ENCODE measurements at regions not wholly inside any gene's neighbourhood (a gene's known extent, or its start where the extent isn't known, plus 50 kb on each side); places are given as distances from the start of the nearest gene placed in this dataset.

GRCh38 chr2:126825316-126825715, 73.4 kb upstream of the TEX51 start:
- peaks cover 6% of the 10 kb centered on the region for H3K4me1 Mint-ChIP-seq
- H3K4me3 Mint-ChIP-seq: no peak overlapping the region
- no peak overlapping the region for H3K27ac Mint-ChIP-seq
- H3K9me3 Mint-ChIP-seq: no peaks in the 10 kb centered on the region
- no peak for TF ChIP-seq CTCF (IDR thresholded peaks at IDR 0.05; ENCODE audit: unreplicated experiment in 3 of 3)
- no peaks in the 10 kb centered on the region for H3K27me3 Mint-ChIP-seq (ENCODE audit: low read depth)
- no peaks in the 10 kb centered on the region for H3K36me3 Mint-ChIP-seq (ENCODE audit: low read depth)

GRCh38 chr2:126826491-126826890, 72.2 kb upstream of the TEX51 start:
- no peak for TF ChIP-seq CTCF (IDR thresholded peaks at IDR 0.05; ENCODE audit: unreplicated experiment in 3 of 3)
- no peak overlapping the region for H3K4me3 Mint-ChIP-seq
- H3K4me1 Mint-ChIP-seq: peaks cover 8% of the 10 kb centered on the region
- no peaks in the 10 kb centered on the region for H3K36me3 Mint-ChIP-seq (ENCODE audit: low read depth)
- no peak overlapping the region for H3K27ac Mint-ChIP-seq
- no peaks in the 10 kb centered on the region for H3K9me3 Mint-ChIP-seq
- no peaks in the 10 kb centered on the region for H3K27me3 Mint-ChIP-seq (ENCODE audit: low read depth)

DNA sequence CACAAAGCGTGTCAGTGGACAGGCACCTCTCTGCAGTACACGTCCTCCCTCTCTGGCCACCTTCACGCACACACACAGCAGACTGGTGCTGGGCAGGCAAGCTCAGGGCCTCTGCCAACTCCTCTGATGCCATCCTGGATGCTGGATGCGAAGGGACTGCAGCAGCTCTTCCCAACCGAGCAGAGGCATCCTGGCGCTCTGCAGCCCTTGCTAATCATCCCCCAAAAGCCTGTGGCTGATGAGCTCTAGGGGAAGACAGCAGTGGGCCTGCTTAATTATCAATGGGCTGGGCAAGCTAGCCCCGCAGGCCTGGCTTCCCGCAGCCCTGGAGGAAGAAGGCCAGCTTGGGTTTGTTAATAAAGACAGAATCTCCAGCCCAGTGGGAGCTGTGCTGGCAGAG, 71.3 kb upstream of the TEX51 start:
- Mint-ChIP-seq H3K4me1 (peaks cover 9% of the 10 kb centered on the region), H3K27me3 (ENCODE audit: low read depth) (no peaks in the 10 kb centered on the region), H3K36me3 (ENCODE audit: low read depth) (no peaks in the 10 kb centered on the region), H3K9me3 (no peaks in the 10 kb centered on the region), H3K4me3 (no peak overlapping the region), H3K27ac (no peak overlapping the region)
- no peak for TF ChIP-seq CTCF (IDR thresholded peaks at IDR 0.05; ENCODE audit: unreplicated experiment in 3 of 3)

GRCh38 chr2:126828051-126828450, 70.6 kb upstream of the TEX51 start:
- Mint-ChIP-seq H3K36me3 (ENCODE audit: low read depth) (no peaks in the 10 kb centered on the region), H3K4me1 (peaks cover 9% of the 10 kb centered on the region), H3K27me3 (ENCODE audit: low read depth) (peaks cover 2% of the 10 kb centered on the region), H3K27ac (no peak overlapping the region), H3K9me3 (no peaks in the 10 kb centered on the region), H3K4me3 (no peak overlapping the region)
- TF ChIP-seq CTCF (IDR thresholded peaks at IDR 0.05; ENCODE audit: unreplicated experiment in 3 of 3): no peak

DNA sequence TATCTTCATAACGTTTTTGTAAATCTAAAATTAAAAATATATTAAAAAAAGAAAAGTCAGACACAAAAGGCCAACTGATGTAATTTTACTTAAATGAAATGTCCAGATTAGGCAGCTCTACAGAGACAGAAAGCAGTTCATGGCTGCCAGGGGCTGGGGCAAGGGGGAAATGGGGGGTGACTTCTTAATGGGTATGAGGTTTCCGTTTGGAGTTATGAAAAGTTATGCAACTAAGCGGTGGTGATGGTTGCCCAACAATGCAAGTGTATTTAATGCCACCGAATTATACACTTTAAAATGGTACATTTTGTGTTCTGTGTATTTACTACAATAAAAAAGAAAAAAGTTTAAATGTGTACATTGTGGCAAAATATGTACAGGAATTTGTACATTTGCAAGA, 70.2 kb upstream of the TEX51 start:
- peaks cover 3% of the 10 kb centered on the region for H3K27me3 Mint-ChIP-seq (ENCODE audit: low read depth)
- H3K36me3 Mint-ChIP-seq (ENCODE audit: low read depth): no peaks in the 10 kb centered on the region

More for the DNA sequence above, 70.2 kb upstream of the TEX51 start:
- no peak for TF ChIP-seq CTCF (IDR thresholded peaks at IDR 0.05; ENCODE audit: unreplicated experiment in 3 of 3)
- H3K27ac Mint-ChIP-seq: no peak overlapping the region
- no peak overlapping the region for H3K4me3 Mint-ChIP-seq
- no peaks in the 10 kb centered on the region for H3K9me3 Mint-ChIP-seq
- peaks cover 9% of the 10 kb centered on the region for H3K4me1 Mint-ChIP-seq

Measured in nephron (organoid).